ENCODE measurements at regions not wholly inside any gene's neighbourhood (a gene's known extent, or its start where the extent isn't known, plus 50 kb on each side); places are given as distances from the start of the nearest gene placed in this dataset.
A peak's percentile ranks its signal among the peaks of the same experiment; 100 is the strongest.

GRCh38 chr7:16063716-16064675 lies 357.3 kb downstream of the CRPPA start:
- intact Hi-C loops (cut with DNase I): loop anchor here (2.0 to 10.0 kb wide), 11 partner anchors 227 to 499 kb away; partner anchors contain the start of genes MEOX2 (in 5 of the 10) and AGMO (in 1 of the 10)
- H3K4me1 ChIP-seq: peaks cover 3 to 83% (median 44%) of the 10 kb centered on the region in 12 donors
- H3K36me3 ChIP-seq: no peaks in the 10 kb centered on the region
- no peak for DNase-seq
- H3K9me3 ChIP-seq: no peaks in the 10 kb centered on the region
- H3K27ac ChIP-seq: peak overlapping the region; percentile 44 to 93 (median 77)
- TF ChIP-seq CTCF (IDR thresholded peaks at IDR 0.05) (no peak), POLR2A (IDR thresholded peaks at IDR 0.05) (no peak)
- ATAC-seq: peak in 1 of 4 donors; percentile 42
- H3K27me3 ChIP-seq: no peaks in the 10 kb centered on the region
- peak overlapping the region in 9 of 12 donors; percentile 6 to 35 (median 26) for H3K4me3 ChIP-seq
- 52 to 59% (median 55%) methylated on average over 16 of the region's 16 CpGs for WGBS, 4 donors

- Histone ChIP-seq H3K4me1 (peaks cover 3 to 76% (median 44%) of the 10 kb centered on the region in 12 donors), H3K4me3 (peak overlapping the region in 9 of 12 donors; percentile 6 to 35 (median 26))
These were observed 358.1 kb downstream of the CRPPA start for GRCh38 chr7:16063221-16063620.

GRCh38 chr7:16062269-16062668 lies 359.1 kb downstream of the CRPPA start:
- H3K4me3 ChIP-seq: peak overlapping the region in 1 of 12 donors; percentile 14
- H3K27ac ChIP-seq: peak overlapping the region; percentile 53 to 93 (median 78)
- H3K9me3 ChIP-seq: no peaks in the 10 kb centered on the region
- DNase-seq (no peak), ATAC-seq (peak; percentile 60 to 88 (median 71))
- TF ChIP-seq CTCF (IDR thresholded peaks at IDR 0.05) (no peak), POLR2A (IDR thresholded peaks at IDR 0.05) (no peak)
- WGBS, 4 donors: 21 to 42% (median 36%) methylated on average over 1 of the region's 1 CpG
- H3K4me1 ChIP-seq: peaks cover 3 to 67% (median 40%) of the 10 kb centered on the region in 12 donors
- intact Hi-C loops (cut with DNase I): loop anchor here (2.0 to 10.0 kb wide), 11 partner anchors 225 to 497 kb away; partner anchors contain the start of genes MEOX2 (in 5 of the 10) and AGMO (in 1 of the 10)
- no peaks in the 10 kb centered on the region for H3K27me3 ChIP-seq
- H3K36me3 ChIP-seq: no peaks in the 10 kb centered on the region

More at GRCh38 chr7:16063221-16063620, 358.1 kb downstream of the CRPPA start:
- Histone ChIP-seq H3K9me3 (no peaks in the 10 kb centered on the region), H3K36me3 (no peaks in the 10 kb centered on the region), H3K27me3 (no peaks in the 10 kb centered on the region), H3K27ac (peak overlapping the region; percentile 44 to 93 (median 77))
- TF ChIP-seq CTCF (IDR thresholded peaks at IDR 0.05) (no peak), POLR2A (IDR thresholded peaks at IDR 0.05) (no peak)
- ATAC-seq (peak in 2 of 4 donors; percentile 45 to 49), DNase-seq (no peak)
- intact Hi-C loops (cut with DNase I): loop anchor here (2.0 to 10.0 kb wide), 11 partner anchors 226 to 498 kb away; partner anchors contain the start of genes MEOX2 (in 5 of the 10) and AGMO (in 1 of the 10)
- 33 to 54% (median 44%) methylated on average over 2 of the region's 2 CpGs for WGBS, 4 donors

GRCh38 chr7:16061630-16062029 lies 359.7 kb downstream of the CRPPA start:
- no peak overlapping the region for H3K4me3 ChIP-seq
- DNase-seq (no peak), ATAC-seq (peak in 1 of 4 donors; percentile 11)
- H3K36me3 ChIP-seq: no peaks in the 10 kb centered on the region
- WGBS, 4 donors: 56 to 60% (median 57%) methylated on average over 1 of the region's 1 CpG
- TF ChIP-seq CTCF (IDR thresholded peaks at IDR 0.05): no peak
- no peak for TF ChIP-seq POLR2A (IDR thresholded peaks at IDR 0.05)
- peak overlapping the region; percentile 50 to 93 (median 78) for H3K27ac ChIP-seq
- H3K27me3 ChIP-seq: no peaks in the 10 kb centered on the region
- H3K4me1 ChIP-seq: peaks cover 3 to 60% (median 35%) of the 10 kb centered on the region in 12 donors
- no peaks in the 10 kb centered on the region for H3K9me3 ChIP-seq
- intact Hi-C loops (cut with DNase I): loop anchor here (2.0 to 10.0 kb wide), 11 partner anchors 224 to 497 kb away; partner anchors contain the start of genes MEOX2 (in 5 of the 10) and AGMO (in 1 of the 10)
